HepG2 (cell line): ENCODE measurements at regions not wholly inside any gene's neighbourhood (a gene's known extent, or its start where the extent isn't known, plus 50 kb on each side); places are given as distances from the start of the nearest gene placed in this dataset.

Experiments
- ATAC-seq: fragments of 200-7000 bp; cut with Tn5 transposase; 3 replicates; pipeline ENCODE4 v1.9.1; 2020; ENCODE audit warnings: mild to moderate bottlenecking, moderate library complexity
- BruUV-seq: library from RNA; stranded (reverse); fragments of 400-500 nt; replicated peaks from 2 replicates; lab custom pipeline; 2021; lab: Mats Ljungman, UMichigan
- CTCF ChIA-PET: fragments of 300-600 bp; formaldehyde crosslinking; extraction: SDS; loops from one replicate; lab custom pipeline; 2021; ENCODE audit warnings: low total read pairs, inconsistent platforms, low intra/inter-chr PET ratio; lab: Yijun Ruan, JAX
- POLR2A ChIA-PET: fragments of 350-600 bp; sonication (Branson Sonifier 250); formaldehyde crosslinking; loops from one replicate; lab custom pipeline; 2020; ENCODE audit warnings: antibody characterized with exemption, inconsistent platforms; lab: Yijun Ruan, JAX
- DNase-seq: peaks from one replicate; pipeline ENCODE4 v3.0.0-alpha.2; 2015; ENCODE audit warnings: low spot score
- FAIRE-seq: peaks from 3 replicates; lab custom pipeline; 2011; peaks lifted over from hg19 to GRCh38; lab: Jason Lieb, UNC
- H2AFZ ChIP-seq: one replicate; pipeline ENCODE4 v1.6.1; 2011; ENCODE audit warnings: low read length, inconsistent platforms
- H3K27ac ChIP-seq: fragments of 300-600 bp; 3 replicates; pipeline ENCODE4 v1.8.0; 2011; ENCODE audit warnings: mixed run types, mild to moderate bottlenecking, mixed read lengths, low read length, inconsistent platforms; ENCODE audit not compliant: insufficient read depth; ENCODE audit errors: extremely low read length
- H3K27me3 ChIP-seq, 2 experiments: fragments of 200-600 bp in 1 of 2; 2 replicates in 1 of 2; 3 replicates in 1 of 2; pipeline versions ENCODE4 v1.6.0 to v1.8.0; 2011; ENCODE audit warnings: low read length in 2 of 2, mild to moderate bottlenecking in 2 of 2, moderate library complexity in 2 of 2, inconsistent platforms in 1 of 2; ENCODE audit not compliant: insufficient read depth in 2 of 2, control insufficient read depth in 1 of 2
- H3K36me3 ChIP-seq, 2 experiments: fragments of 200-600 bp in 1 of 2; replicated peaks in 1 of 2; 2 replicates in 1 of 2; 3 replicates in 1 of 2; pipeline versions ENCODE4 v1.5.1 to v1.8.0; 2011; ENCODE audit warnings: low read length in 2 of 2, inconsistent platforms in 1 of 2; ENCODE audit not compliant: insufficient read depth in 2 of 2, control insufficient read depth in 1 of 2
- H3K4me1 ChIP-seq: 2 replicates; pipeline ENCODE4 v1.5.1; 2012; ENCODE audit warnings: low read length, inconsistent platforms; ENCODE audit not compliant: insufficient read depth
- H3K4me2 ChIP-seq: 2 replicates; pipeline ENCODE4 v1.6.0; 2011; ENCODE audit warnings: low read depth, low read length, inconsistent platforms
- H3K4me3 ChIP-seq, 3 experiments: fragments of 200-600 bp in 1 of 3; sonication (generic), shearing (Covaris generic) in 1 of 3; replicated peaks in 1 of 3; 2 replicates each; pipeline ENCODE4 v1.5.1; 2011 to 2016; ENCODE audit warnings: low read length in 3 of 3, inconsistent platforms in 2 of 3, low read depth in 2 of 3, mild to moderate bottlenecking in 2 of 3, control low read depth in 1 of 3, mixed read lengths in 1 of 3; ENCODE audit not compliant: insufficient read depth in 1 of 3
- H3K79me2 ChIP-seq: one replicate; pipeline ENCODE4 v1.6.1; 2011; ENCODE audit warnings: low read length, inconsistent platforms; ENCODE audit not compliant: insufficient read depth
- H3K9ac ChIP-seq: 2 replicates; pipeline ENCODE4 v1.6.0; 2011; ENCODE audit warnings: mild to moderate bottlenecking, low read depth, low read length, inconsistent platforms; ENCODE audit not compliant: insufficient read depth
- H3K9me3 ChIP-seq: 2 replicates; pipeline ENCODE4 v1.5.1; 2012; ENCODE audit warnings: mild to moderate bottlenecking, low read length
- H4K20me1 ChIP-seq: 2 replicates; pipeline ENCODE4 v1.6.0; 2011; ENCODE audit warnings: inconsistent platforms, mild to moderate bottlenecking, low read length, moderate library complexity; ENCODE audit not compliant: insufficient read depth
- ARID4A ChIP-seq: sonication (generic); formaldehyde crosslinking; IDR thresholded peaks from 2 replicates; pipeline ENCODE4 v1.5.0; 2020; ENCODE audit warnings: mild to moderate bottlenecking, missing genetic modification reagents, borderline replicate concordance
- BCL6 ChIP-seq: IDR thresholded peaks from 2 replicates; pipeline ENCODE4 v1.6.1; 2016; ENCODE audit warnings: missing genetic modification reagents, missing compliant biosample characterization
- KDM1A ChIP-seq: IDR thresholded peaks from 2 replicates; pipeline ENCODE4 v1.6.1; 2016; ENCODE audit warnings: missing compliant biosample characterization
- ZNF256 ChIP-seq: sonication (generic); formaldehyde crosslinking; conservative IDR thresholded peaks from 2 replicates; pipeline ENCODE4 v1.4.0; 2020; ENCODE audit warnings: missing genetic modification reagents
- ZNF589 ChIP-seq: sonication (generic); formaldehyde crosslinking; conservative IDR thresholded peaks from 2 replicates; pipeline ENCODE4 v1.8.0; 2022; ENCODE audit warnings: mild to moderate bottlenecking, moderate library complexity, missing genetic modification reagents
- ZNF768 ChIP-seq: sonication (generic); formaldehyde crosslinking; IDR thresholded peaks from 2 replicates; pipeline ENCODE4 v1.4.0; 2020; ENCODE audit warnings: missing genetic modification reagents
- WGBS: methylation state at CpG from one replicate; pipeline ENCODE4 v1.1.6; 2017; ENCODE audit warnings: low lambda C conversion rate; 5-methylcytosine and 5-hydroxymethylcytosine counted together
- in situ Hi-C: cut with HindIII; loops from 2 replicates; pipeline ENCODE4 v1.10.0; 2017; ENCODE audit warnings: low pct_unique_long_range_greater_than_20kb; ENCODE audit not compliant: extremely low pct_ligation_motif_present
- intact Hi-C: fragments of 100-400 bp; cut with micrococcal nuclease; formaldehyde crosslinking; loops from one replicate; pipeline ENCODE4 v1.10.0; 2022; ENCODE audit not compliant: unreplicated experiment
- TF ChIP-seq, protein P1 (sequence below): sonication (generic); formaldehyde crosslinking; IDR thresholded peaks from 2 replicates; pipeline ENCODE4 v1.4.0; 2020; ENCODE audit warnings: missing genetic modification reagents, borderline replicate concordance

- intact Hi-C loops: no loop called here
- CTCF ChIA-PET: no interaction called here
- Histone ChIP-seq H4K20me1 (no peaks in the 10 kb centered on the region), H3K9ac (no peak overlapping the region)
- BruUV-seq: no TSS peak
- TF ChIP-seq BCL6 (CRISPR knock-in tag) (no peak), ZNF768 (CRISPR knock-in tag) (no peak), KDM1A (CRISPR knock-in tag) (no peak)
- TF ChIP-seq, all 625 proteins: peak for 0
- H2AFZ ChIP-seq: no peak overlapping the region
- H3K4me2 ChIP-seq: no peak overlapping the region
- no peaks in the 10 kb centered on the region for H3K9me3 ChIP-seq
- H3K79me2 ChIP-seq: no peaks in the 10 kb centered on the region
- in situ Hi-C loops: no loop called here
- no peaks in the 10 kb centered on the region for H3K4me1 ChIP-seq
- no peak for FAIRE-seq
- no peak overlapping the region for H3K4me3 ChIP-seq
- H3K27me3 ChIP-seq: no peaks in the 10 kb centered on the region
- POLR2A ChIA-PET: no interaction called here
- H3K36me3 ChIP-seq: no peaks in the 10 kb centered on the region
- H3K27ac ChIP-seq: no peak overlapping the region
- no peak for DNase-seq
- no peak for ATAC-seq
- 0% methylated on average over 2 of the region's 2 CpGs for WGBS
Observed at GRCh38 chr9:20227166-20227874, 395.0 kb downstream of the MLLT3 start.

DNA sequence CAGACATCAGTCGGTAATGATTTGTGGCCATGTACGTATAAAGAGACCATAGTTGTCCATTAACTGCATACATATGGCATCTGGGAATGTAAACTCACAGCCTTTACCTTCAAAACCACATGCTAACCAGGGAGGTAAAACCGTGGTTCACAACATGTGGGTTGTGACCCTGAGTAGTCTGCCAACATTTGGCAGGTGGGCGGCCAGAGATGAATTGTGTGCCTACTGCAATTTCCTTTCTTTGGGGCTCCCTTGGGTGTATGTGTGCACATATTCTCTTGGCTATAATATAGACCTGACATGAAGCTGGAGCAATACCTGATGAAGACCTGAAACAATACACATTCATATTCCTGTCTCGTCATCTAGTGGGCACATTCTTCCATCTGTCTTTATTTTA is 396.0 kb downstream of the MLLT3 start:
- CTCF ChIA-PET: no interaction called here
- in situ Hi-C loops: no loop called here
- BruUV-seq: no TSS peak
- Histone ChIP-seq H2AFZ (no peak overlapping the region), H3K79me2 (no peaks in the 10 kb centered on the region), H3K4me1 (no peaks in the 10 kb centered on the region), H3K4me3 (no peak overlapping the region), H3K4me2 (peak overlapping the region; percentile 23; the same call in 1 of the 2 replicates), H3K27me3 (no peaks in the 10 kb centered on the region), H3K36me3 (no peaks in the 10 kb centered on the region), H4K20me1 (no peaks in the 10 kb centered on the region), H3K9ac (no peak overlapping the region), H3K9me3 (no peaks in the 10 kb centered on the region), H3K27ac (no peak overlapping the region)
- TF ChIP-seq, protein P1, sequence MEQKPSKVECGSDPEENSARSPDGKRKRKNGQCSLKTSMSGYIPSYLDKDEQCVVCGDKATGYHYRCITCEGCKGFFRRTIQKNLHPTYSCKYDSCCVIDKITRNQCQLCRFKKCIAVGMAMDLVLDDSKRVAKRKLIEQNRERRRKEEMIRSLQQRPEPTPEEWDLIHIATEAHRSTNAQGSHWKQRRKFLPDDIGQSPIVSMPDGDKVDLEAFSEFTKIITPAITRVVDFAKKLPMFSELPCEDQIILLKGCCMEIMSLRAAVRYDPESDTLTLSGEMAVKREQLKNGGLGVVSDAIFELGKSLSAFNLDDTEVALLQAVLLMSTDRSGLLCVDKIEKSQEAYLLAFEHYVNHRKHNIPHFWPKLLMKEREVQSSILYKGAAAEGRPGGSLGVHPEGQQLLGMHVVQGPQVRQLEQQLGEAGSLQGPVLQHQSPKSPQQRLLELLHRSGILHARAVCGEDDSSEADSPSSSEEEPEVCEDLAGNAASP: no peak
- TF ChIP-seq ZNF256 (CRISPR knock-in tag) (no peak), ARID4A (no peak), ZNF589 (CRISPR knock-in tag) (no peak)
- FAIRE-seq (no peak), DNase-seq (no peak), ATAC-seq (no peak)
- POLR2A ChIA-PET: no interaction called here
- WGBS: 4% methylated on average over 3 of the region's 5 CpGs
- intact Hi-C loops: no loop called here
